AG04450 (cell line): ENCODE measurements at regions not wholly inside any gene's neighbourhood (a gene's known extent, or its start where the extent isn't known, plus 50 kb on each side); places are given as distances from the start of the nearest gene placed in this dataset.

Experiments used
- CTCF ChIA-PET: fragments of 300-600, 350-600 bp; formaldehyde crosslinking; extraction: SDS; loops from one replicate; lab custom pipeline; 2022; ENCODE audit warnings: antibody characterized with exemption, inconsistent platforms; lab: Charles Lee
- POLR2A ChIA-PET: fragments of 350-600 bp; formaldehyde crosslinking; extraction: SDS; loops from one replicate; lab custom pipeline; 2021; ENCODE audit warnings: antibody characterized with exemption, inconsistent platforms; lab: Yijun Ruan, JAX
- DNase-seq: peaks from one replicate; pipeline ENCODE4 v3.0.0-alpha.2; 2011; ENCODE audit warnings: low read depth, low spot score
- H3K27ac ChIP-seq: one replicate; pipeline ENCODE4 v1.5.1; 2012; ENCODE audit warnings: low read depth, low read length, control low read depth
- H3K27me3 ChIP-seq: one replicate; pipeline ENCODE4 v1.6.0; 2012; ENCODE audit warnings: low read length; ENCODE audit not compliant: control insufficient read depth, insufficient read depth
- H3K4me3 ChIP-seq: 2 replicates; pipeline ENCODE4 v1.5.1; 2011; ENCODE audit warnings: mild to moderate bottlenecking, low read depth, low read length, control low read depth
- H3K9me3 ChIP-seq: 2 replicates; pipeline ENCODE4 v1.5.1; 2012; ENCODE audit warnings: low read length; ENCODE audit not compliant: control insufficient read depth, insufficient read depth
- TF ChIP-seq, protein P1 (sequence below): IDR thresholded peaks from 2 replicates; pipeline ENCODE4 v1.5.1; 2011; ENCODE audit warnings: low read depth, low read length, control low read depth, inconsistent platforms

DNA sequence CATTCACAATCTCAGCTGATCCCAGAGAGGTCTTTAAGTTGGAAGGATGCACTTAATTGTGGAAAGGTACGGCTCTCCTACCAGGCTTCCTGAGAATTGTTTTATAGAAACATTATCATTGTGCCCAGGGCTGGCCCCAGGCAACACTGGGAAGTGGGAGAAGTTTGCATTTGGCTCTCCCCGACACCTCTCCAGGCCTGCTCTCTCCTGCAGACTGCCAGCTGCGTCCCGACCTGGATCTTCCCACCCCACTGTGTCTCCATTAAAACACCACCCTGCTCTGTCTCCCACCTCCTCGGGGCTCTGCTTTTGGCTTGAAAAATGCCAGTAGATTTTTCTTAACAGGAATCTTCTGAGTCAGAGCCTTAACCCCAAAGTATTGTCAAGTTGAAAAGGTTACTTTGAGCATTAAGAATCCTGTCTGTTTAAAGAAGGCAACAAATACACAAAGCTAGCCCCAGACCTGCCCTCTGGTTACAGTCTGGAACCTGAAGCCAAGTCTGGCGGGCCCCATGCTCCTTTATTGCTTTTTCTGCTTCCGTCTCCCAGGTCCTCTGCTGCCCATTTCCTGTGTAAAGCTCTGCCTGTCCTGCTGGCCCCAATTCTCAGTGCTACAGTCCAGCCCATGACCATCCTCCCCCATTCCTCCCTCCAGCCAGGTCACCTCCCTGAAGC, 530.2 kb downstream of the SOX6 start:
- no peak overlapping the region for H3K4me3 ChIP-seq
- TF ChIP-seq, protein P1, sequence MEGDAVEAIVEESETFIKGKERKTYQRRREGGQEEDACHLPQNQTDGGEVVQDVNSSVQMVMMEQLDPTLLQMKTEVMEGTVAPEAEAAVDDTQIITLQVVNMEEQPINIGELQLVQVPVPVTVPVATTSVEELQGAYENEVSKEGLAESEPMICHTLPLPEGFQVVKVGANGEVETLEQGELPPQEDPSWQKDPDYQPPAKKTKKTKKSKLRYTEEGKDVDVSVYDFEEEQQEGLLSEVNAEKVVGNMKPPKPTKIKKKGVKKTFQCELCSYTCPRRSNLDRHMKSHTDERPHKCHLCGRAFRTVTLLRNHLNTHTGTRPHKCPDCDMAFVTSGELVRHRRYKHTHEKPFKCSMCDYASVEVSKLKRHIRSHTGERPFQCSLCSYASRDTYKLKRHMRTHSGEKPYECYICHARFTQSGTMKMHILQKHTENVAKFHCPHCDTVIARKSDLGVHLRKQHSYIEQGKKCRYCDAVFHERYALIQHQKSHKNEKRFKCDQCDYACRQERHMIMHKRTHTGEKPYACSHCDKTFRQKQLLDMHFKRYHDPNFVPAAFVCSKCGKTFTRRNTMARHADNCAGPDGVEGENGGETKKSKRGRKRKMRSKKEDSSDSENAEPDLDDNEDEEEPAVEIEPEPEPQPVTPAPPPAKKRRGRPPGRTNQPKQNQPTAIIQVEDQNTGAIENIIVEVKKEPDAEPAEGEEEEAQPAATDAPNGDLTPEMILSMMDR: no peak
- H3K27me3 ChIP-seq: no peaks in the 10 kb centered on the region
- H3K9me3 ChIP-seq: no peaks in the 10 kb centered on the region
- H3K27ac ChIP-seq: no peak overlapping the region
- ChIA-PET POLR2A (no interaction called here), CTCF (interaction anchor here (0.5 to 1.4 kb wide), 4 partner anchors 13 to 900 kb away, joined by 3 to 9 read pairs (median 4); no protein-coding TSS in a partner anchor)
- no peak for DNase-seq

DNA sequence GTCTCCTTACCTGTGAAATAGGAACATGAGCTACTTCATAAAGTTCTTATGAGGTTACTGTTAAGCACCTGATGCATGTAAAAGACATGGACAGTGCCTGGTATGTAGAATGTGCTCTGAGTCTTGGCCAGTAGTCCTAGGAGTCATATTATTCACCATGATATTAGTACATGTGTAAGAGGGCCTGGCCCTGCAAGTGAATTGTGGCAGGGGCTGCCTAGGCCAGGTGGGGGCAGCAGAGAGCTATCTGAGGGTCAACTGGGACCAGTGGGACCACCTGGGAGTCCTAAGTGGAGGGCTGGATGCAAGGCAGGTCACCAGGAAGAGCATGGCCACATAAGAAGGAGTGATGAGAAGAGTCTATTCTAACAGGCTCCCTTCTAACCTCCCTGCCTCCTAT, 529.5 kb downstream of the SOX6 start:
- Histone ChIP-seq H3K27ac (no peak overlapping the region), H3K9me3 (no peaks in the 10 kb centered on the region), H3K4me3 (no peak overlapping the region), H3K27me3 (no peaks in the 10 kb centered on the region)
- ChIA-PET POLR2A (no interaction called here), CTCF (interaction anchor here (0.6 to 1.4 kb wide), 5 partner anchors 12 to 176 kb away, joined by 3 to 9 read pairs (median 3); no protein-coding TSS in a partner anchor)
- DNase-seq: no peak
- TF ChIP-seq, protein P1: peak; percentile 50

DNA sequence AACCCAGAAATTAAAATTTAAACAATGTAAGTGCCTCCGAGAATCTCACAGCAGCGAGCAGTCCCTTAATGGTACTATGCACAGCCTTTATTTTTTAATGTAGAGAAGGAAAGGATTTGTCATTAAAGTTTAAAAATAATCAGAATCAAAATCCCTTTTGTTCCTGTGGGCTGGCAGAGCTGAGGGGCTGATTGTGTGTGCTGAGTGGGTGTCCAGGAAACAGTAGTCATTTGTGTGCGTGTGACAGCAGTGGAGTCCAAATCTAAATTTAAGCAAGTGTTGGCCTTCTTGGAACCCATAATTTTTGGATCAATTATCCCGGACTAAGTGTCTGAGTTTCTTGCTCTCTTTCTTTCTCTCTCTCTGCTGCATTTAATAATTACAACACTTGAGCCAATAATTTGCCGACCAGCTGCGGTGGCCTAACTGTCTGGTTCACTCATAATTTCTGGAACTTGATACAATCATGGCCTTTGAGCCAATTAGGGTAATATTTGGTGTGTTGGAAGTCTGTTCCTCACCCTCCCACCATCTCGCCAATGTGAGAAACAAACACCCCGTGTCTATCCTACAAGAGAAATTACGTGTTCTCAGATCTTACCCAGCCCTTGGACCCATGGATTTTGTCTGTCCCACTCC, 528.0 kb downstream of the SOX6 start:
- ChIA-PET POLR2A (no interaction called here), CTCF (interaction anchor here (1.3 kb wide), 1 partner anchor 14 kb away, joined by 3 read pairs; no protein-coding TSS in a partner anchor)
- no peak for DNase-seq
- Histone ChIP-seq H3K4me3 (no peak overlapping the region), H3K27me3 (peaks cover 2% of the 10 kb centered on the region), H3K9me3 (no peaks in the 10 kb centered on the region), H3K27ac (no peak overlapping the region)
- TF ChIP-seq, protein P1: no peak

DNA sequence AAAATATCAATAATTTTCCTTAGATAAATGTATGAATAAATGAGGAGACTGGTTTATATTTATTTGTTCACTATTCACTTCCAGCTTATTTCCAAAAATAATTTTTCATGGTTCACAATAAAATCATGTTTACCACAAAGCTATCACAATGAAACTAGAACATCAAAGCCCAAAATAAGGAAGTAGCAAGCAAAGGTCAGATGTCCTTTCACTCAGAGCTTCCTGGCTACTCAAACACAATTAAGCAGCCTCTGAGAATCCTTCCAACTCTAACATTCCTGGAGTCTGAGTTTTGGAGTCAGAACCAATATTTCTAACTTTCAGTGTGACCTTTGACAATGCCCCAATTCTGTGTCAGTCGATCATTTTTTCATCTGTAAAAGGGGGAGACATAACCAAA, 527.0 kb downstream of the SOX6 start:
- Histone ChIP-seq H3K9me3 (no peaks in the 10 kb centered on the region), H3K27ac (no peak overlapping the region), H3K4me3 (no peak overlapping the region), H3K27me3 (peaks cover 2% of the 10 kb centered on the region)
- DNase-seq: no peak
- CTCF ChIA-PET: interaction anchor here (0.6 to 2.1 kb wide), 6 partner anchors 8 to 785 kb away, joined by 3 to 8 read pairs (median 4); no protein-coding TSS in a partner anchor
- TF ChIP-seq, protein P1: no peak
- POLR2A ChIA-PET: no interaction called here
